Esophagus squamous epithelium (tissue), 5 donors: ENCODE measurements at regions not wholly inside any gene's neighbourhood (a gene's known extent, or its start where the extent isn't known, plus 50 kb on each side); places are given as distances from the start of the nearest gene placed in this dataset.

Source experiments
- DNase-seq: peaks from one replicate; lab custom pipeline; 2025; lab: John Stamatoyannopoulos, UW
- H3K27ac ChIP-seq, 4 donors: fragments of 200-600 bp; sonication (generic); one replicate each; pipeline ENCODE4 v1.5.1; 2016 to 2019; ENCODE audit warnings: mild to moderate bottlenecking in 1 of 4
- H3K27me3 ChIP-seq, 4 donors: fragments of 200-600 bp; sonication (generic); 1 replicate in 3 of 4; 2 replicates in 1 of 4; pipeline versions ENCODE4 v1.5.1 to v1.6.0; 2017 to 2021; ENCODE audit warnings: antibody characterized with exemption in 1 of 4
- H3K36me3 ChIP-seq, 3 donors: fragments of 200-600 bp; sonication (generic); one replicate each; pipeline ENCODE4 v1.5.1; 2016 to 2019
- H3K4me1 ChIP-seq, 3 donors: fragments of 200-600 bp; sonication (generic); one replicate each; pipeline ENCODE4 v1.5.1; 2017 to 2019
- H3K4me3 ChIP-seq, 4 donors: fragments of 200-600 bp; sonication (generic); 1 replicate in 3 of 4; 2 replicates in 1 of 4; pipeline ENCODE4 v1.5.1; 2016 to 2019; ENCODE audit warnings: mild to moderate bottlenecking in 2 of 4, moderate library complexity in 1 of 4
- H3K9me3 ChIP-seq, 3 donors: fragments of 200-600 bp; sonication (generic); one replicate each; pipeline ENCODE4 v1.5.1; 2016 to 2019
- POLR2A ChIP-seq, 4 donors: fragments of 450-650 bp; IDR thresholded peaks; one replicate each; pipeline ENCODE4 v1.6.1; 2017; ENCODE audit warnings: antibody characterized with exemption in 4 of 4, mild to moderate bottlenecking in 4 of 4, moderate library complexity in 3 of 4
- WGBS, 2 donors: methylation state at CpG; one replicate each; pipeline ENCODE4 v1.1.5; 2018; 5-methylcytosine and 5-hydroxymethylcytosine counted together
- intact Hi-C: fragments of 100-400 bp; cut with DNase I; formaldehyde crosslinking; loops from one replicate; pipeline ENCODE4 v1.15.0; 2022
- TF ChIP-seq, protein P1 (sequence below), 6 experiments: fragments of 450-650 bp in 4 of 6; fragments of 200-600 bp in 2 of 6; sonication (generic) in 2 of 6; IDR thresholded peaks; one replicate each; pipeline ENCODE4 v1.5.1; 2016 to 2019; ENCODE audit warnings: antibody characterized with exemption in 6 of 6, mild to moderate bottlenecking in 4 of 6, moderate library complexity in 4 of 6
- donor health status: DM: yes; HTN: yes; CAD: no.

DNA sequence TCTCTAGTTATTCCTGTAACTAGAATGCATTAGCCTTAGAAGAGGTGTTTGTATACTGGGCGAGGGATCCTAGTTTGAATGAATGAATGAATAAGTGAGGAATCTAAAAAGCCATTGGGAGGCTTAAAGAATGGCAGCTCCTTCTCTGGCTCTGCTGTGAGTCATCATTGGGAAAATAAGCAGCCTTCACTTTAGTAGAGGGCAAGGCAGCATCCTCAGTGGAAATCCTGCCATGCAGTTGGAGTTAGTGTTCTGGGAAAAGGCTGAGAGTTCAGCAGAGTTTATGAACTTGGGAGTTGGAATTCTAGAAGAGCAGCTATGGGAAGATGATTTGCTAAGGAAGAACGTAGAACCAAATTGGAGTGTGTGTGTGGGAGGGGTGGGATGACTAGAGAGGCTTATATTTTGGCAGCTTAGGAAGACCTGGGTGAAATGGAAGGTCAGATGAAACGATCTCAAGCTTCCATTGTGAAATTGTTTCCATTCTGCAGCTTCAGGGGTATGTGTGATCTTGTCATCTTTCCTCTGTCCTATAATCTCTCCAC lies 120.8 kb downstream of the PTCSC3 start:
- no peak for DNase-seq
- intact Hi-C loops: loop anchor here (10.0 kb wide), 1 partner anchor 171 kb away; no protein-coding TSS in a partner anchor
- Histone ChIP-seq H3K4me3 (no peak overlapping the region), H3K27me3 (peaks cover 0 to 8% (median 0%) of the 10 kb centered on the region in 4 donors), H3K27ac (no peak overlapping the region), H3K4me1 (peaks cover 0 to 5% (median 0%) of the 10 kb centered on the region in 3 donors), H3K9me3 (no peaks in the 10 kb centered on the region), H3K36me3 (no peaks in the 10 kb centered on the region)
- TF ChIP-seq POLR2A (IDR thresholded peaks at IDR 0.05): no peak
- TF ChIP-seq, protein P1, sequence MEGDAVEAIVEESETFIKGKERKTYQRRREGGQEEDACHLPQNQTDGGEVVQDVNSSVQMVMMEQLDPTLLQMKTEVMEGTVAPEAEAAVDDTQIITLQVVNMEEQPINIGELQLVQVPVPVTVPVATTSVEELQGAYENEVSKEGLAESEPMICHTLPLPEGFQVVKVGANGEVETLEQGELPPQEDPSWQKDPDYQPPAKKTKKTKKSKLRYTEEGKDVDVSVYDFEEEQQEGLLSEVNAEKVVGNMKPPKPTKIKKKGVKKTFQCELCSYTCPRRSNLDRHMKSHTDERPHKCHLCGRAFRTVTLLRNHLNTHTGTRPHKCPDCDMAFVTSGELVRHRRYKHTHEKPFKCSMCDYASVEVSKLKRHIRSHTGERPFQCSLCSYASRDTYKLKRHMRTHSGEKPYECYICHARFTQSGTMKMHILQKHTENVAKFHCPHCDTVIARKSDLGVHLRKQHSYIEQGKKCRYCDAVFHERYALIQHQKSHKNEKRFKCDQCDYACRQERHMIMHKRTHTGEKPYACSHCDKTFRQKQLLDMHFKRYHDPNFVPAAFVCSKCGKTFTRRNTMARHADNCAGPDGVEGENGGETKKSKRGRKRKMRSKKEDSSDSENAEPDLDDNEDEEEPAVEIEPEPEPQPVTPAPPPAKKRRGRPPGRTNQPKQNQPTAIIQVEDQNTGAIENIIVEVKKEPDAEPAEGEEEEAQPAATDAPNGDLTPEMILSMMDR (IDR thresholded peaks at IDR 0.05): no peak
- whole genome bisulfite sequencing, 2 donors: 31 to 65% methylated on average over 3 of the region's 3 CpGs

- TF ChIP-seq, protein P1 (IDR thresholded peaks at IDR 0.05): no peak
- no peak for TF ChIP-seq POLR2A (IDR thresholded peaks at IDR 0.05)
- DNase-seq: no peak
- WGBS, 2 donors: 77 to 81% methylated on average over 2 of the region's 3 CpGs
These were observed 121.5 kb downstream of the PTCSC3 start for GRCh38 chr14:36055052-36055378.

DNA sequence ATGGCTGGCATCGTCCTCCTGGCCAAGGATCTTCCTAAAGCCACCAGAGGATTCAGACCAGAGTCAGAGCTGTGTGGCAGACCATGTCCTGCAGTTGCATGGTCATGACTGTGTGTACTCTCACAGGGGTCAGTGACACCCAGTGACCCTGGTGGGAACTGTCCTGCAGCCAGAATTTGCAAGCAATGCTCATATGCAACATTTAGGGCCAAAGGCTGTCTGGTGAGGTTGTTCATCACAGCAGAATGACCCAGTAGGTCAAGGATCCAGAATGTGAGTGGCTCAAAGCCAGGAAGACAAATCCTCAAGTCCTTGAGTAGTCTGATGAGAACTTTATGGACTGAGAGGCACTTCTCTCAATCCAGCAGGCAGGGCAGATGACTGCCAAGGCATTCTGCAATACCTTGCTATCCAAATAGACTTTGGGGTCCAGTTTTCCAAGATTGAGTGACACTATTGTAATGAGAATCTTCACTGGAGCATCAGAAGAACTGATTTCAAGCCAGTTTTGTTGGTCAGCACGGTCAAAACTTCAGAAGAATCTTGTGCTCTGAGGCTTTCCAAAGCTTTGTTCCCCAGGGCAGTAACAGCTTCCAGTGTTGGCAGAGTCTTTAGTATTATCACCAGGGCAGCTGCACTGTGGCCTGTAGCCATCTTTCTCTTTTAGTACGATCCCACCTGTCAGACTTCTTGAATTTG lies 122.0 kb downstream of the PTCSC3 start:
- DNase-seq: no peak
- Histone ChIP-seq H3K9me3 (no peaks in the 10 kb centered on the region), H3K27ac (no peak overlapping the region), H3K36me3 (no peaks in the 10 kb centered on the region), H3K27me3 (peaks cover 0 to 5% (median 0%) of the 10 kb centered on the region in 4 donors), H3K4me3 (no peak overlapping the region), H3K4me1 (peaks cover 0 to 5% (median 0%) of the 10 kb centered on the region in 3 donors)
- TF ChIP-seq POLR2A (IDR thresholded peaks at IDR 0.05): no peak
- TF ChIP-seq, protein P1 (IDR thresholded peaks at IDR 0.05): no peak
- 74 to 76% methylated on average over 3 of the region's 3 CpGs for WGBS, 2 donors
- intact Hi-C loops: loop anchor here (10.0 kb wide), 1 partner anchor 170 kb away; no protein-coding TSS in a partner anchor

More at GRCh38 chr14:36055052-36055378, 121.5 kb downstream of the PTCSC3 start:
- intact Hi-C loops: loop anchor here (10.0 kb wide), 1 partner anchor 170 kb away; no protein-coding TSS in a partner anchor
- Histone ChIP-seq H3K27me3 (peaks cover 0 to 8% (median 0%) of the 10 kb centered on the region in 4 donors), H3K36me3 (no peaks in the 10 kb centered on the region), H3K27ac (no peak overlapping the region), H3K9me3 (no peaks in the 10 kb centered on the region), H3K4me1 (peaks cover 0 to 5% (median 0%) of the 10 kb centered on the region in 3 donors), H3K4me3 (no peak overlapping the region)

- Histone ChIP-seq H3K4me3 (no peak overlapping the region), H3K4me1 (peaks cover 0 to 3% (median 0%) of the 10 kb centered on the region in 3 donors), H3K27ac (no peak overlapping the region), H3K27me3 (no peaks in the 10 kb centered on the region), H3K36me3 (no peaks in the 10 kb centered on the region), H3K9me3 (no peaks in the 10 kb centered on the region)
- intact Hi-C loops: loop anchor here (10.0 kb wide), 1 partner anchor 168 kb away; no protein-coding TSS in a partner anchor
- DNase-seq: no peak
- TF ChIP-seq POLR2A (IDR thresholded peaks at IDR 0.05): no peak
- whole genome bisulfite sequencing, 2 donors: 62 to 77% methylated on average over 3 of the region's 3 CpGs
These were observed 123.8 kb downstream of the PTCSC3 start for GRCh38 chr14:36052681-36053080.

DNA sequence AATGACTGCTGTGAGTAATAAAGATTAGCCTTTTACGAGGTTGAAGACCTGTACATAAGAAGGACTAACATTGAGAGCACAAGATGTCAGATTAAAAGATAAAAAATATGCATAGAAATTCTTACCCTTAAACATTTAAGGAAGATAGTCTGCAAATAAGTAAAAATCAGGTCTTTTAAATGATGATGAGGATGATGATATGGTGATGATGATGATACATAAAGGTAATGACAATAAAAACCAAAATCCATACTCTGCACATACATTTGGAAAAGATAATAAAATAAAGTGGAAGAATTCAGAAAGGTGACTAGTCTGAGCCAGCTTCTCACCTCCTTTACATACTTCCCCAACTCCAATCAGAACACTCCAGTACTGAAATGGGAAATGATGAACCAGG lies 124.5 kb downstream of the PTCSC3 start:
- Histone ChIP-seq H3K4me1 (no peaks in the 10 kb centered on the region), H3K4me3 (no peak overlapping the region), H3K27ac (no peak overlapping the region), H3K36me3 (no peaks in the 10 kb centered on the region), H3K27me3 (no peaks in the 10 kb centered on the region), H3K9me3 (no peaks in the 10 kb centered on the region)
- TF ChIP-seq, protein P1 (IDR thresholded peaks at IDR 0.05): no peak
- TF ChIP-seq POLR2A (IDR thresholded peaks at IDR 0.05): no peak
- intact Hi-C loops: loop anchor here (10.0 kb wide), 1 partner anchor 167 kb away; no protein-coding TSS in a partner anchor
- DNase-seq: no peak
- 67 to 76% methylated on average over 1 of the region's 1 CpG for WGBS, 2 donors
